SU-DHL-6 (cell line): ENCODE measurements at regions not wholly inside any gene's neighbourhood (a gene's known extent, or its start where the extent isn't known, plus 50 kb on each side); places are given as distances from the start of the nearest gene placed in this dataset.

ENCODE experiments used
- H2AFZ ChIP-seq: fragments of 200-600 bp; sonication (generic); 2 replicates; pipeline ENCODE4 v1.6.1; 2014; ENCODE audit warnings: low read depth, mild to moderate bottlenecking, moderate library complexity, mixed read lengths, antibody characterized with exemption, low read length; ENCODE audit not compliant: severe bottlenecking
- H3F3A ChIP-seq: fragments of 200-600 bp; shearing (Covaris generic); 2 replicates; pipeline ENCODE4 v1.6.0; 2016; ENCODE audit warnings: antibody characterized with exemption, mild to moderate bottlenecking; ENCODE audit not compliant: insufficient read depth
- H3K27ac ChIP-seq: fragments of 200-600 bp; sonication (generic); 2 replicates; pipeline ENCODE4 v1.5.1; 2016; ENCODE audit warnings: low read depth, mild to moderate bottlenecking, low read length, moderate library complexity, mixed read lengths
- H3K27me3 ChIP-seq: fragments of 200-600 bp; sonication (generic), shearing (Covaris generic); 2 replicates; pipeline ENCODE4 v1.6.0; 2014; ENCODE audit warnings: mild to moderate bottlenecking, low read length
- H3K36me3 ChIP-seq: fragments of 200-600 bp; sonication (generic); 2 replicates; pipeline ENCODE4 v1.6.1; 2014; ENCODE audit warnings: mild to moderate bottlenecking, low read length, mixed read lengths
- H3K4me2 ChIP-seq: fragments of 300-600, 200-600 bp; shearing (Covaris generic), sonication (generic); 2 replicates; pipeline ENCODE4 v1.6.0; 2014; ENCODE audit warnings: low read length, low read depth, mild to moderate bottlenecking; ENCODE audit not compliant: poor library complexity, severe bottlenecking
- H3K4me3 ChIP-seq: fragments of 200-600 bp; sonication (generic); 2 replicates; pipeline ENCODE4 v1.5.1; 2014; ENCODE audit warnings: antibody characterized with exemption, low read length, mild to moderate bottlenecking, mixed read lengths; ENCODE audit not compliant: insufficient read depth, poor library complexity, severe bottlenecking
- H3K79me2 ChIP-seq: fragments of 200-600 bp; sonication (generic); 2 replicates; pipeline ENCODE4 v1.6.1; 2014; ENCODE audit warnings: mild to moderate bottlenecking, low read length, moderate library complexity; ENCODE audit not compliant: insufficient read depth
- H3K9ac ChIP-seq: fragments of 200-600 bp; sonication (generic); 2 replicates; pipeline ENCODE4 v1.7.0; 2014; ENCODE audit warnings: mild to moderate bottlenecking, low read length
- H3K9me2 ChIP-seq: fragments of 200-600 bp; sonication (generic); replicated peaks from 2 replicates; pipeline ENCODE4 v1.6.1; 2014; ENCODE audit warnings: low read length; ENCODE audit not compliant: insufficient read depth
- H3K9me3 ChIP-seq: fragments of 200-600 bp; sonication (generic); 2 replicates; pipeline ENCODE4 v1.6.1; 2014; ENCODE audit warnings: low read length, mixed read lengths; ENCODE audit not compliant: insufficient read depth
- H4K20me1 ChIP-seq: fragments of 200-600 bp; sonication (generic); 2 replicates; pipeline ENCODE4 v1.6.1; 2014; ENCODE audit warnings: low read depth, mild to moderate bottlenecking, antibody characterized with exemption, low read length, moderate library complexity, mixed read lengths
- EZH2phosphoT487 ChIP-seq: fragments of 200-600 bp; sonication (generic), shearing (Covaris generic); conservative IDR thresholded peaks from 2 replicates; pipeline ENCODE4 v1.6.1; 2018; ENCODE audit warnings: mild to moderate bottlenecking, antibody characterized with exemption, low read length, moderate library complexity, mixed read lengths
- TF ChIP-seq, protein P1 (sequence below): fragments of 200-600 bp; sonication (generic); IDR thresholded peaks from one replicate; pipeline ENCODE4 v1.5.1; 2017; ENCODE audit warnings: antibody characterized with exemption, mild to moderate bottlenecking, low read length, moderate library complexity; ENCODE audit not compliant: insufficient read depth, poor library complexity, severe bottlenecking

DNA sequence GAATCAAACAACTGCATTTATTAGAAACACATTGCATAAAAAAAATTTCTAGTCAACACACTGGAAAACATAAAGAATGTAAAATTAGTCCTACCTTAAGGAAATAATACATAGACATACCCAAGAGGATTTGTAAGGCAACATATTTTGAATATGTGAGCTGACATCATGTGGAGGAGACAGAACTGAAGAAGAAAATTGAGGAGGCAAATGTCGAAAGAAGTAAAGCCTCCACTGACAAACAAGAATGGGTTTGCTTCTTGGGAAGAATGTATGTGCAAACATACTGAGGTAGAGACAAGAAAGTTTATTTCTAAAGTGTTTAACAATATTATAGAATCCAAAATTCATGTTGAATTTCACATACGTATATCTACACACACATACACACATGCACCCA is 363.0 kb upstream of the PDE4D start:
- H3K36me3 ChIP-seq, result no peaks in the 10 kb centered on the region
- H3K27me3 ChIP-seq, result no peaks in the 10 kb centered on the region
- no peak for TF ChIP-seq EZH2phosphoT487
- TF ChIP-seq, protein P1, sequence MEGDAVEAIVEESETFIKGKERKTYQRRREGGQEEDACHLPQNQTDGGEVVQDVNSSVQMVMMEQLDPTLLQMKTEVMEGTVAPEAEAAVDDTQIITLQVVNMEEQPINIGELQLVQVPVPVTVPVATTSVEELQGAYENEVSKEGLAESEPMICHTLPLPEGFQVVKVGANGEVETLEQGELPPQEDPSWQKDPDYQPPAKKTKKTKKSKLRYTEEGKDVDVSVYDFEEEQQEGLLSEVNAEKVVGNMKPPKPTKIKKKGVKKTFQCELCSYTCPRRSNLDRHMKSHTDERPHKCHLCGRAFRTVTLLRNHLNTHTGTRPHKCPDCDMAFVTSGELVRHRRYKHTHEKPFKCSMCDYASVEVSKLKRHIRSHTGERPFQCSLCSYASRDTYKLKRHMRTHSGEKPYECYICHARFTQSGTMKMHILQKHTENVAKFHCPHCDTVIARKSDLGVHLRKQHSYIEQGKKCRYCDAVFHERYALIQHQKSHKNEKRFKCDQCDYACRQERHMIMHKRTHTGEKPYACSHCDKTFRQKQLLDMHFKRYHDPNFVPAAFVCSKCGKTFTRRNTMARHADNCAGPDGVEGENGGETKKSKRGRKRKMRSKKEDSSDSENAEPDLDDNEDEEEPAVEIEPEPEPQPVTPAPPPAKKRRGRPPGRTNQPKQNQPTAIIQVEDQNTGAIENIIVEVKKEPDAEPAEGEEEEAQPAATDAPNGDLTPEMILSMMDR, result no peak
- H3K79me2 ChIP-seq, result no peaks in the 10 kb centered on the region
- H3K27ac ChIP-seq, result no peak overlapping the region
- no peaks in the 10 kb centered on the region for H4K20me1 ChIP-seq
- no peak overlapping the region for H3K4me2 ChIP-seq
- H3K9me3 ChIP-seq, result no peaks in the 10 kb centered on the region
- no peak overlapping the region for H2AFZ ChIP-seq
- H3F3A ChIP-seq, result no peaks in the 10 kb centered on the region
- no peaks in the 10 kb centered on the region for H3K9me2 ChIP-seq
- H3K9ac ChIP-seq, result no peak overlapping the region
- no peak overlapping the region for H3K4me3 ChIP-seq

DNA sequence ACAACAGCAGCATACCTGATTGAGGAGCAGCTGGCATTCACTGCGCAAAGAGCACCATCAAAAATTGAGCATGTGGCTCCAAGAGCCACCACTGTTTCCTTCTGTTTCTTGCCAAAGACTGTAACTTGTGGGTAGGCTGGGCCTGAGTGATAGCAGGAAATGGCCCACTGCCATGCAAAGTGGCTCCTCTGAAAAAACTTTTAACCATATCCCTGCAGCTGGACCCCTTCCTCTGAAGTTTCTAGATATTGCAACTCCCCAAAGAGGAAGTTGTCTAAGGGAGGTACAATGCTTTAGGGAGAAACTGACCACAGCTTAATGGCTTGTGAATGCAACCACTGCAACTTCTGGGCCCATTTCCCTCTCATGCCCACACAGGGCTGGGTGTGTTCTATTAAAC is 355.4 kb upstream of the PDE4D start:
- Histone ChIP-seq H3K9ac (no peak overlapping the region), H3K9me3 (no peaks in the 10 kb centered on the region), H3K36me3 (no peaks in the 10 kb centered on the region), H4K20me1 (no peaks in the 10 kb centered on the region), H3K4me2 (no peak overlapping the region), H3K27me3 (no peaks in the 10 kb centered on the region), H3K79me2 (no peaks in the 10 kb centered on the region), H3K27ac (no peak overlapping the region), H3F3A (no peaks in the 10 kb centered on the region), H3K4me3 (no peak overlapping the region), H3K9me2 (no peaks in the 10 kb centered on the region), H2AFZ (no peak overlapping the region)
- TF ChIP-seq, protein P1, result no peak

DNA sequence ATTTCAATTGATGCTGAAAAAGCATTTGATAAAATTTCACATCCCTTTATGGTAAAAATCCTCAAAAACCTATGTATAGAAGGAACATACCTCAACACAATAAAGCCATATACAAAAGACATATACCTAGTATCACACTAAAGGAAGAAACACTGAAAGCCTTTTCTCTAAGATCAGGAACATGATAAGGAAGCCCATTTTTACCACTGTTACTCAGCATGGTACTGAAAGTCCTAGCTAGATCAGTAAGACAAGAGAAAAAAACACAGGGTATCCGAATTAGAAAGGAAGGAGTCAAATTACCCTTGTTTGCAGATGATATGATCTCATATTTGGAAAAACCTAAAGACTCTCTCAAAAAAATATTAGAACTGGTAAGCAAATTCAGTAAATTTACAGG is 350.2 kb upstream of the PDE4D start:
- H3K36me3 ChIP-seq, result no peaks in the 10 kb centered on the region
- H2AFZ ChIP-seq, result no peak overlapping the region
- no peaks in the 10 kb centered on the region for H3K27me3 ChIP-seq
- H3K9ac ChIP-seq, result no peak overlapping the region
- H3K4me2 ChIP-seq, result no peak overlapping the region
- H3K9me3 ChIP-seq, result no peaks in the 10 kb centered on the region
- no peak for TF ChIP-seq EZH2phosphoT487
- TF ChIP-seq, protein P1, result no peak
- H3K27ac ChIP-seq, result no peak overlapping the region
- no peaks in the 10 kb centered on the region for H4K20me1 ChIP-seq
- H3K79me2 ChIP-seq, result no peaks in the 10 kb centered on the region
- no peaks in the 10 kb centered on the region for H3K9me2 ChIP-seq
- no peak overlapping the region for H3K4me3 ChIP-seq
- H3F3A ChIP-seq, result no peaks in the 10 kb centered on the region
